HEK293 (cell line): ENCODE measurements at regions not wholly inside any gene's neighbourhood (a gene's known extent, or its start where the extent isn't known, plus 50 kb on each side); places are given as distances from the start of the nearest gene placed in this dataset.

Experiments used
- CTCF ChIA-PET: fragments of 350-600 bp; formaldehyde crosslinking; extraction: SDS; loops from one replicate; lab custom pipeline; 2021; ENCODE audit warnings: antibody characterized with exemption; lab: Yijun Ruan, JAX
- POLR2A ChIA-PET: fragments of 300-600 bp; formaldehyde crosslinking; extraction: SDS; loops from one replicate; lab custom pipeline; 2020; ENCODE audit warnings: antibody characterized with exemption, inconsistent platforms; lab: Yijun Ruan, JAX
- H3K27ac ChIP-seq: fragments of 200-500 bp; sonication (Bioruptor generic); 2 replicates; pipeline ENCODE4 v1.5.1; 2014; ENCODE audit warnings: low read depth, low read length, control low read depth, inconsistent platforms; ENCODE audit errors: extremely low read depth
- H3K36me3 ChIP-seq, 2 experiments: fragments of 200-500 bp in 1 of 2; sonication (Bioruptor generic) in 1 of 2; 1 replicate in 1 of 2; 2 replicates in 1 of 2; pipeline ENCODE4 v1.5.1; 2014 to 2017; ENCODE audit warnings: inconsistent platforms in 2 of 2, low read length in 2 of 2; ENCODE audit not compliant: control insufficient read depth in 2 of 2, insufficient read depth in 1 of 2
- H3K4me1 ChIP-seq: fragments of 200-500 bp; sonication (Bioruptor generic); 2 replicates; pipeline ENCODE4 v1.5.1; 2014; ENCODE audit warnings: mild to moderate bottlenecking, low read length, inconsistent platforms; ENCODE audit not compliant: control insufficient read depth, insufficient read depth
- H3K4me3 ChIP-seq: 2 replicates; pipeline ENCODE4 v1.5.1; 2011; ENCODE audit warnings: low read depth, mild to moderate bottlenecking, control low read depth, low read length, moderate library complexity
- H3K9me3 ChIP-seq: fragments of 200-500 bp; sonication (Bioruptor generic); 2 replicates; pipeline ENCODE4 v1.5.1; 2014; ENCODE audit warnings: low read depth, low read length, inconsistent platforms; ENCODE audit not compliant: control insufficient read depth, insufficient read depth
- BCL11B ChIP-seq: fragments of 450-650 bp; formaldehyde crosslinking; IDR thresholded peaks from 2 replicates; pipeline ENCODE4 v1.5.1; 2016; ENCODE audit warnings: low read depth, missing biosample characterization, missing genetic modification characterization
- KLF1 ChIP-seq: fragments of 450-650 bp; formaldehyde crosslinking; IDR thresholded peaks from 2 replicates; pipeline ENCODE4 v1.5.1; 2016; ENCODE audit warnings: missing biosample characterization, missing genetic modification characterization
- KLF8 ChIP-seq: fragments of 450-650 bp; formaldehyde crosslinking; IDR thresholded peaks from 2 replicates; pipeline ENCODE4 v1.5.1; 2016; ENCODE audit warnings: missing biosample characterization, missing genetic modification characterization
- TRIM28 ChIP-seq: IDR thresholded peaks from 2 replicates; pipeline ENCODE4 v1.6.1; 2011; ENCODE audit warnings: low read length, control low read depth, borderline replicate concordance
- YY1 ChIP-seq: fragments of 450-650 bp; formaldehyde crosslinking; IDR thresholded peaks from 2 replicates; pipeline ENCODE4 v1.5.1; 2018; ENCODE audit warnings: missing biosample characterization, missing genetic modification characterization
- ZNF174 ChIP-seq: fragments of 450-650 bp; formaldehyde crosslinking; IDR thresholded peaks from 2 replicates; pipeline ENCODE4 v1.5.0; 2017; ENCODE audit warnings: missing biosample characterization, mild to moderate bottlenecking, missing genetic modification characterization
- ZNF239 ChIP-seq: fragments of 450-650 bp; formaldehyde crosslinking; IDR thresholded peaks from 2 replicates; pipeline ENCODE4 v1.5.1; 2016; ENCODE audit warnings: missing biosample characterization, missing genetic modification characterization
- ZNF529 ChIP-seq: fragments of 450-650 bp; formaldehyde crosslinking; IDR thresholded peaks from 2 replicates; pipeline ENCODE4 v1.5.1; 2017; ENCODE audit warnings: missing genetic modification characterization, missing biosample characterization; ENCODE audit not compliant: insufficient replicate concordance
- ZNF549 ChIP-seq: fragments of 450-650 bp; IDR thresholded peaks from 2 replicates; pipeline ENCODE4 v1.5.1; 2018; ENCODE audit warnings: missing biosample characterization, missing genetic modification characterization, mild to moderate bottlenecking, inconsistent platforms, moderate library complexity
- ZNF623 ChIP-seq: fragments of 450-650 bp; formaldehyde crosslinking; IDR thresholded peaks from 2 replicates; pipeline ENCODE4 v1.5.1; 2016; ENCODE audit warnings: missing biosample characterization, missing genetic modification characterization
- ZSCAN16 ChIP-seq: fragments of 450-650 bp; formaldehyde crosslinking; IDR thresholded peaks from 2 replicates; pipeline ENCODE4 v1.5.1; 2016; ENCODE audit warnings: missing biosample characterization, missing genetic modification characterization
- TF ChIP-seq, protein P1 (sequence below): fragments of 450-650 bp; formaldehyde crosslinking; IDR thresholded peaks from 2 replicates; pipeline ENCODE4 v1.5.1; 2016; ENCODE audit warnings: missing biosample characterization, missing genetic modification characterization
- TF ChIP-seq, protein P2 (sequence below): fragments of 450-650 bp; formaldehyde crosslinking; IDR thresholded peaks from 2 replicates; pipeline ENCODE4 v1.5.1; 2016; ENCODE audit warnings: missing biosample characterization, missing genetic modification characterization
- TF ChIP-seq, protein P3 (sequence below): fragments of 450-650 bp; formaldehyde crosslinking; IDR thresholded peaks from 2 replicates; pipeline ENCODE4 v1.5.1; 2017; ENCODE audit warnings: missing biosample characterization, missing genetic modification characterization
- TF ChIP-seq, protein P4 (sequence below): fragments of 450-650 bp; formaldehyde crosslinking; IDR thresholded peaks from 2 replicates; pipeline ENCODE4 v1.5.1; 2016; ENCODE audit warnings: missing biosample characterization, missing genetic modification characterization
- TF ChIP-seq, protein P5 (sequence below): fragments of 450-650 bp; formaldehyde crosslinking; IDR thresholded peaks from 2 replicates; pipeline ENCODE4 v1.5.1; 2017; ENCODE audit warnings: missing biosample characterization, missing genetic modification characterization
- TF ChIP-seq, protein P6 (sequence below): fragments of 450-650 bp; formaldehyde crosslinking; IDR thresholded peaks from 2 replicates; pipeline ENCODE4 v1.5.1; 2016; ENCODE audit warnings: missing biosample characterization, missing genetic modification characterization

DNA sequence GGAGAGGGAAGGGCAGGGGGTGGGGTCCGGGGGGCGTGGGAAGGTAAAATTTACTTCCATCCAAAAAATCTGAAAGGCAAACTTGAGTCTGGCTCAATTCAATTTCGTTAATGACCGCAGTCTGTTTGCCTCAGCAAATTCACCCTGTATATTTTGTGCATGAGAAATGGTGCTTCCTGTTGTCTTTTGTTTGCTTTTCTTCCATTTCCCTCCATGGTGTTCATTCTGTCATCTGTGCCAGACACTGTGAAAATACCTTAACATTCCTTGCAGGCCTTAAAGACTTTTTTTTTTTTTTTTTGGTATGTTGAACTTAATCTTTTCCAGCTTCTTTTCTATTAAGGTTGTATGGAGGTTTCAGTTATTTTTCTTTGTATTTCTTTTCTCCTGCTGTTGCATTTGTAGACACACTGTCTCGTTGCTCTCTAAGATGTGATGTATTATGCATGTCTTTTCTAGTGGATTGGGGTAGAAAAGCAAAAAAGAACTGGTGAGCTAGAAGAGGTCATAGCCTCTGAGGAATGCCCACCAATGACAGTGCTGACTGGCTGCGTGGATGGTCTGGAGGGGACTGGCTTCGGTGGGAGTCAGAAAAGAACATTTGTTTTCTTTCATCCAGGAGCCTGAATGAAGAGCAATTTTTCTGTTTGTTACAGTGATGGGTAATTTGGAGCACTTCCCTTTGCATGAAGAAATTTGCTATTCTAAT lies 585.0 kb upstream of the MAP3K7 start:
- H3K4me1 ChIP-seq = no peaks in the 10 kb centered on the region
- no peak overlapping the region for H3K27ac ChIP-seq
- no peak overlapping the region for H3K4me3 ChIP-seq
- TF ChIP-seq ZNF549 (no peak), TRIM28 (no peak), ZSCAN16 (tag by site-specific recombination) (no peak), BCL11B (tag by site-specific recombination) (no peak), ZNF174 (tag by site-specific recombination) (no peak), ZNF623 (no peak), KLF1 (tag by site-specific recombination) (no peak), YY1 (no peak), ZNF529 (tag by site-specific recombination) (no peak), ZNF239 (tag by site-specific recombination) (no peak), KLF8 (tag by site-specific recombination) (no peak)
- TF ChIP-seq, protein P1, sequence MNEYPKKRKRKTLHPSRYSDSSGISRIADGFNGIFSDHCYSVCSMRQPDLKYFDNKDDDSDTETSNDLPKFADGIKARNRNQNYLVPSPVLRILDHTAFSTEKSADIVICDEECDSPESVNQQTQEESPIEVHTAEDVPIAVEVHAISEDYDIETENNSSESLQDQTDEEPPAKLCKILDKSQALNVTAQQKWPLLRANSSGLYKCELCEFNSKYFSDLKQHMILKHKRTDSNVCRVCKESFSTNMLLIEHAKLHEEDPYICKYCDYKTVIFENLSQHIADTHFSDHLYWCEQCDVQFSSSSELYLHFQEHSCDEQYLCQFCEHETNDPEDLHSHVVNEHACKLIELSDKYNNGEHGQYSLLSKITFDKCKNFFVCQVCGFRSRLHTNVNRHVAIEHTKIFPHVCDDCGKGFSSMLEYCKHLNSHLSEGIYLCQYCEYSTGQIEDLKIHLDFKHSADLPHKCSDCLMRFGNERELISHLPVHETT (tag by site-specific recombination) = no peak
- TF ChIP-seq, protein P2, sequence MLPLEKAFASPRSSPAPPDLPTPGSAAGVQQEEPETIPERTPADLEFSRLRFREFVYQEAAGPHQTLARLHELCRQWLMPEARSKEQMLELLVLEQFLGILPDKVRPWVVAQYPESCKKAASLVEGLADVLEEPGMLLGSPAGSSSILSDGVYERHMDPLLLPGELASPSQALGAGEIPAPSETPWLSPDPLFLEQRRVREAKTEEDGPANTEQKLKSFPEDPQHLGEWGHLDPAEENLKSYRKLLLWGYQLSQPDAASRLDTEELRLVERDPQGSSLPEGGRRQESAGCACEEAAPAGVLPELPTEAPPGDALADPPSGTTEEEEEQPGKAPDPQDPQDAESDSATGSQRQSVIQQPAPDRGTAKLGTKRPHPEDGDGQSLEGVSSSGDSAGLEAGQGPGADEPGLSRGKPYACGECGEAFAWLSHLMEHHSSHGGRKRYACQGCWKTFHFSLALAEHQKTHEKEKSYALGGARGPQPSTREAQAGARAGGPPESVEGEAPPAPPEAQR (tag by site-specific recombination) = no peak
- TF ChIP-seq, protein P3, sequence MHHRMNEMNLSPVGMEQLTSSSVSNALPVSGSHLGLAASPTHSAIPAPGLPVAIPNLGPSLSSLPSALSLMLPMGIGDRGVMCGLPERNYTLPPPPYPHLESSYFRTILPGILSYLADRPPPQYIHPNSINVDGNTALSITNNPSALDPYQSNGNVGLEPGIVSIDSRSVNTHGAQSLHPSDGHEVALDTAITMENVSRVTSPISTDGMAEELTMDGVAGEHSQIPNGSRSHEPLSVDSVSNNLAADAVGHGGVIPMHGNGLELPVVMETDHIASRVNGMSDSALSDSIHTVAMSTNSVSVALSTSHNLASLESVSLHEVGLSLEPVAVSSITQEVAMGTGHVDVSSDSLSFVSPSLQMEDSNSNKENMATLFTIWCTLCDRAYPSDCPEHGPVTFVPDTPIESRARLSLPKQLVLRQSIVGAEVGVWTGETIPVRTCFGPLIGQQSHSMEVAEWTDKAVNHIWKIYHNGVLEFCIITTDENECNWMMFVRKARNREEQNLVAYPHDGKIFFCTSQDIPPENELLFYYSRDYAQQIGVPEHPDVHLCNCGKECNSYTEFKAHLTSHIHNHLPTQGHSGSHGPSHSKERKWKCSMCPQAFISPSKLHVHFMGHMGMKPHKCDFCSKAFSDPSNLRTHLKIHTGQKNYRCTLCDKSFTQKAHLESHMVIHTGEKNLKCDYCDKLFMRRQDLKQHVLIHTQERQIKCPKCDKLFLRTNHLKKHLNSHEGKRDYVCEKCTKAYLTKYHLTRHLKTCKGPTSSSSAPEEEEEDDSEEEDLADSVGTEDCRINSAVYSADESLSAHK = no peak
- TF ChIP-seq, protein P4, sequence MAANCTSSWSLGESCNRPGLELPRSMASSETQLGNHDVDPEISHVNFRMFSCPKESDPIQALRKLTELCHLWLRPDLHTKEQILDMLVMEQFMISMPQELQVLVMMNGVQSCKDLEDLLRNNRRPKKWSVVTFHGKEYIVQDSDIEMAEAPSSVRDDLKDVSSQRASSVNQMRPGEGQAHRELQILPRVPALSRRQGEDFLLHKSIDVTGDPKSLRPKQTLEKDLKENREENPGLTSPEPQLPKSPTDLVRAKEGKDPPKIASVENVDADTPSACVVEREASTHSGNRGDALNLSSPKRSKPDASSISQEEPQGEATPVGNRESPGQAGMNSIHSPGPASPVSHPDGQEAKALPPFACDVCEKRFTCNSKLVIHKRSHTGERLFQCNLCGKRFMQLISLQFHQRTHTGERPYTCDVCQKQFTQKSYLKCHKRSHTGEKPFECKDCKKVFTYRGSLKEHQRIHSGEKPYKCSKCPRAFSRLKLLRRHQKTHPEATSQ (tag by site-specific recombination) = no peak
- TF ChIP-seq, protein P5, sequence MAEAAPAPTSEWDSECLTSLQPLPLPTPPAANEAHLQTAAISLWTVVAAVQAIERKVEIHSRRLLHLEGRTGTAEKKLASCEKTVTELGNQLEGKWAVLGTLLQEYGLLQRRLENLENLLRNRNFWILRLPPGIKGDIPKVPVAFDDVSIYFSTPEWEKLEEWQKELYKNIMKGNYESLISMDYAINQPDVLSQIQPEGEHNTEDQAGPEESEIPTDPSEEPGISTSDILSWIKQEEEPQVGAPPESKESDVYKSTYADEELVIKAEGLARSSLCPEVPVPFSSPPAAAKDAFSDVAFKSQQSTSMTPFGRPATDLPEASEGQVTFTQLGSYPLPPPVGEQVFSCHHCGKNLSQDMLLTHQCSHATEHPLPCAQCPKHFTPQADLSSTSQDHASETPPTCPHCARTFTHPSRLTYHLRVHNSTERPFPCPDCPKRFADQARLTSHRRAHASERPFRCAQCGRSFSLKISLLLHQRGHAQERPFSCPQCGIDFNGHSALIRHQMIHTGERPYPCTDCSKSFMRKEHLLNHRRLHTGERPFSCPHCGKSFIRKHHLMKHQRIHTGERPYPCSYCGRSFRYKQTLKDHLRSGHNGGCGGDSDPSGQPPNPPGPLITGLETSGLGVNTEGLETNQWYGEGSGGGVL (tag by site-specific recombination) = no peak
- TF ChIP-seq, protein P6, sequence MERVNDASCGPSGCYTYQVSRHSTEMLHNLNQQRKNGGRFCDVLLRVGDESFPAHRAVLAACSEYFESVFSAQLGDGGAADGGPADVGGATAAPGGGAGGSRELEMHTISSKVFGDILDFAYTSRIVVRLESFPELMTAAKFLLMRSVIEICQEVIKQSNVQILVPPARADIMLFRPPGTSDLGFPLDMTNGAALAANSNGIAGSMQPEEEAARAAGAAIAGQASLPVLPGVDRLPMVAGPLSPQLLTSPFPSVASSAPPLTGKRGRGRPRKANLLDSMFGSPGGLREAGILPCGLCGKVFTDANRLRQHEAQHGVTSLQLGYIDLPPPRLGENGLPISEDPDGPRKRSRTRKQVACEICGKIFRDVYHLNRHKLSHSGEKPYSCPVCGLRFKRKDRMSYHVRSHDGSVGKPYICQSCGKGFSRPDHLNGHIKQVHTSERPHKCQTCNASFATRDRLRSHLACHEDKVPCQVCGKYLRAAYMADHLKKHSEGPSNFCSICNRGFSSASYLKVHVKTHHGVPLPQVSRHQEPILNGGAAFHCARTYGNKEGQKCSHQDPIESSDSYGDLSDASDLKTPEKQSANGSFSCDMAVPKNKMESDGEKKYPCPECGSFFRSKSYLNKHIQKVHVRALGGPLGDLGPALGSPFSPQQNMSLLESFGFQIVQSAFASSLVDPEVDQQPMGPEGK (tag by site-specific recombination) = no peak
- H3K9me3 ChIP-seq = no peaks in the 10 kb centered on the region
- H3K36me3 ChIP-seq = no peaks in the 10 kb centered on the region
- CTCF ChIA-PET = interaction anchor here (0.7 kb wide), 1 partner anchor 83 kb away, joined by 3 read pairs; no protein-coding TSS in a partner anchor
- POLR2A ChIA-PET = no interaction called here
